Loucy (cell line): ENCODE measurements at regions not wholly inside any gene's neighbourhood (a gene's known extent, or its start where the extent isn't known, plus 50 kb on each side); places are given as distances from the start of the nearest gene placed in this dataset.

Source experiments
- H2AFZ ChIP-seq: fragments of 200-600 bp; sonication (generic); 2 replicates; pipeline ENCODE4 v1.6.0; 2016; ENCODE audit warnings: antibody characterized with exemption, mild to moderate bottlenecking, low read length, moderate library complexity
- H3F3A ChIP-seq: fragments of 200-600 bp; 2 replicates; pipeline ENCODE4 v1.6.0; 2016; ENCODE audit warnings: antibody characterized with exemption, low read depth, mild to moderate bottlenecking
- H3K27me3 ChIP-seq: fragments of 200-600 bp; sonication (generic); 2 replicates; pipeline ENCODE4 v1.6.1; 2014; ENCODE audit warnings: low read length, mild to moderate bottlenecking; ENCODE audit not compliant: insufficient read depth, poor library complexity, severe bottlenecking
- H3K36me3 ChIP-seq: fragments of 200-600 bp; sonication (generic); 2 replicates; pipeline ENCODE4 v1.6.1; 2016; ENCODE audit warnings: low read length; ENCODE audit not compliant: insufficient read depth
- H3K4me1 ChIP-seq: fragments of 200-600 bp; sonication (generic); 2 replicates; pipeline ENCODE4 v1.5.1; 2014; ENCODE audit warnings: low read length, mild to moderate bottlenecking; ENCODE audit not compliant: insufficient read depth, poor library complexity, severe bottlenecking
- H3K4me2 ChIP-seq: fragments of 200-600 bp; sonication (generic); 2 replicates; pipeline ENCODE4 v1.6.0; 2014; ENCODE audit warnings: antibody characterized with exemption, low read length, low read depth, mild to moderate bottlenecking; ENCODE audit not compliant: poor library complexity, severe bottlenecking
- H3K4me3 ChIP-seq: fragments of 200-600 bp; sonication (generic); 2 replicates; pipeline ENCODE4 v1.5.1; 2014; ENCODE audit warnings: low read length, mild to moderate bottlenecking, mixed read lengths; ENCODE audit not compliant: poor library complexity, severe bottlenecking
- H3K79me2 ChIP-seq: fragments of 200-600 bp; sonication (generic); 2 replicates; pipeline ENCODE4 v1.6.1; 2014; ENCODE audit warnings: low read length; ENCODE audit not compliant: insufficient read depth
- H3K9ac ChIP-seq: fragments of 200-600 bp; sonication (generic); 2 replicates; pipeline ENCODE4 v1.6.0; 2014; ENCODE audit warnings: mild to moderate bottlenecking, low read depth, low read length, moderate library complexity; ENCODE audit not compliant: poor library complexity, severe bottlenecking
- H3K9me2 ChIP-seq: fragments of 200-600 bp; sonication (generic); replicated peaks from 2 replicates; pipeline ENCODE4 v1.6.1; 2016; ENCODE audit warnings: low read depth, low read length, mixed read lengths
- H3K9me3 ChIP-seq: fragments of 200-600 bp; sonication (generic); 2 replicates; pipeline ENCODE4 v1.6.1; 2014; ENCODE audit warnings: mild to moderate bottlenecking, antibody characterized with exemption, low read length, low read depth; ENCODE audit not compliant: insufficient read depth
- H4K20me1 ChIP-seq: fragments of 200-600 bp; sonication (generic); 2 replicates; pipeline ENCODE4 v1.6.0; 2014; ENCODE audit warnings: antibody characterized with exemption, low read length, mild to moderate bottlenecking; ENCODE audit not compliant: insufficient read depth, poor library complexity, severe bottlenecking
- CTCF ChIP-seq: fragments of 200-600 bp; sonication (generic); conservative IDR thresholded peaks from 2 replicates; pipeline ENCODE4 v1.5.1; 2014; ENCODE audit warnings: mild to moderate bottlenecking, antibody characterized with exemption, low read length
- EZH2phosphoT487 ChIP-seq: fragments of 200-600 bp; IDR thresholded peaks from 2 replicates; pipeline ENCODE4 v1.6.1; 2018; ENCODE audit warnings: antibody characterized with exemption, mild to moderate bottlenecking, moderate library complexity, borderline replicate concordance

- Histone ChIP-seq H3K79me2 (no peaks in the 10 kb centered on the region), H3K4me1 (no peaks in the 10 kb centered on the region), H3F3A (no peaks in the 10 kb centered on the region), H3K36me3 (no peaks in the 10 kb centered on the region), H3K4me2 (no peak overlapping the region), H2AFZ (no peak overlapping the region), H3K9ac (no peak overlapping the region), H3K9me3 (no peaks in the 10 kb centered on the region), H4K20me1 (no peaks in the 10 kb centered on the region), H3K27me3 (no peaks in the 10 kb centered on the region), H3K4me3 (no peak overlapping the region), H3K9me2 (no peaks in the 10 kb centered on the region)
- TF ChIP-seq CTCF, result no peak
- TF ChIP-seq EZH2phosphoT487, result no peak
Observed at GRCh38 chr5:19001054-19001453, 986.9 kb downstream of the CDH18 start.

- Histone ChIP-seq H3K36me3 (no peaks in the 10 kb centered on the region), H3K4me3 (no peak overlapping the region), H3K9me2 (no peaks in the 10 kb centered on the region), H3K4me1 (no peaks in the 10 kb centered on the region), H3K9me3 (no peaks in the 10 kb centered on the region), H3K9ac (no peak overlapping the region), H3F3A (no peaks in the 10 kb centered on the region), H4K20me1 (no peaks in the 10 kb centered on the region), H3K4me2 (no peak overlapping the region), H3K27me3 (no peaks in the 10 kb centered on the region), H3K79me2 (no peaks in the 10 kb centered on the region), H2AFZ (no peak overlapping the region)
- TF ChIP-seq CTCF (no peak), EZH2phosphoT487 (no peak)
Observed at GRCh38 chr5:19001539-19001938, 986.5 kb downstream of the CDH18 start.

GRCh38 chr5:19002111-19002510 is 985.9 kb downstream of the CDH18 start:
- Histone ChIP-seq H3K36me3 (no peaks in the 10 kb centered on the region), H3K4me1 (no peaks in the 10 kb centered on the region), H3K9ac (no peak overlapping the region), H3K4me3 (no peak overlapping the region), H3F3A (no peaks in the 10 kb centered on the region), H2AFZ (no peak overlapping the region), H3K4me2 (no peak overlapping the region), H3K79me2 (no peaks in the 10 kb centered on the region), H4K20me1 (no peaks in the 10 kb centered on the region), H3K27me3 (no peaks in the 10 kb centered on the region), H3K9me3 (no peaks in the 10 kb centered on the region), H3K9me2 (no peaks in the 10 kb centered on the region)
- TF ChIP-seq CTCF (no peak), EZH2phosphoT487 (no peak)
